Posterior vena cava (tissue), 2 donors: ENCODE measurements at regions not wholly inside any gene's neighbourhood (a gene's known extent, or its start where the extent isn't known, plus 50 kb on each side); places are given as distances from the start of the nearest gene placed in this dataset.
A peak's percentile ranks its signal among the peaks of the same experiment; 100 is the strongest.

Source experiments
- DNase-seq: peaks from one replicate; pipeline ENCODE4 v3.0.0-alpha.2; 2020; ENCODE audit warnings: low spot score
- intact Hi-C, 2 donors: fragments of 100-400 bp; cut with DNase I; formaldehyde crosslinking; loops; one replicate each; pipeline versions ENCODE4 v1.14.1 to v1.14.2; 2022 to 2023
- donor health status: DM: yes; HTN: yes; CAD: no.
- donor health status: DM: yes; HTN: yes; CAD: no.

GRCh38 chr1:221169447-221169889 is 290.2 kb downstream of the HLX start:
- intact Hi-C loops = no loop called here
- DNase-seq = no peak

GRCh38 chr1:221170171-221170570 is 290.9 kb downstream of the HLX start:
- intact Hi-C loops = no loop called here
- no peak for DNase-seq

GRCh38 chr1:221171768-221172167 is 292.5 kb downstream of the HLX start:
- intact Hi-C loops = no loop called here
- no peak for DNase-seq

- intact Hi-C loops = no loop called here
- no peak for DNase-seq
These were observed 293.6 kb downstream of the HLX start for GRCh38 chr1:221172841-221173240.

GRCh38 chr1:221174330-221174993 is 295.2 kb downstream of the HLX start:
- peak; percentile 81 for DNase-seq

GRCh38 chr1:221175249-221175648 is 296.0 kb downstream of the HLX start:
- intact Hi-C loops = no loop called here
- no peak for DNase-seq

More at GRCh38 chr1:221174330-221174993, 295.2 kb downstream of the HLX start:
- intact Hi-C loops = no loop called here

- intact Hi-C loops = no loop called here
These were observed 301.6 kb downstream of the HLX start for GRCh38 chr1:221180704-221181368.

GRCh38 chr1:221182791-221183533 is 303.7 kb downstream of the HLX start:
- DNase-seq = no peak
- intact Hi-C loops = no loop called here

More at GRCh38 chr1:221180704-221181368, 301.6 kb downstream of the HLX start:
- no peak for DNase-seq

- DNase-seq = no peak
- intact Hi-C loops = no loop called here
These were observed 305.0 kb downstream of the HLX start for GRCh38 chr1:221184131-221184794.

- no peak for DNase-seq
- intact Hi-C loops = no loop called here
These were observed 307.9 kb downstream of the HLX start for GRCh38 chr1:221187174-221187573.

- intact Hi-C loops = no loop called here
- DNase-seq = no peak
These were observed 309.2 kb downstream of the HLX start for GRCh38 chr1:221188458-221188857.

GRCh38 chr1:221190249-221190648 is 311.0 kb downstream of the HLX start:
- intact Hi-C loops = no loop called here
- no peak for DNase-seq

- intact Hi-C loops = no loop called here
- no peak for DNase-seq
These were observed 312.8 kb downstream of the HLX start for GRCh38 chr1:221192055-221192454.

GRCh38 chr1:221200464-221200863 is 321.2 kb downstream of the HLX start:
- intact Hi-C loops = loop anchor here in 1 of 2 donors (5.0 kb wide), 1 partner anchor 313 kb away; no protein-coding TSS in a partner anchor
- no peak for DNase-seq

- no peak for DNase-seq
- intact Hi-C loops = loop anchor here in 1 of 2 donors (5.0 kb wide), 1 partner anchor 314 kb away; no protein-coding TSS in a partner anchor
These were observed 322.5 kb downstream of the HLX start for GRCh38 chr1:221201773-221202172.

- intact Hi-C loops = loop anchor here in 1 of 2 donors (5.0 kb wide), 1 partner anchor 316 kb away; no protein-coding TSS in a partner anchor
- DNase-seq = peak; percentile 91
These were observed 324.2 kb downstream of the HLX start for GRCh38 chr1:221203224-221204054.

GRCh38 chr1:221204055-221204833 is 325.0 kb downstream of the HLX start:
- no peak for DNase-seq
- intact Hi-C loops = loop anchor here in 1 of 2 donors (5.0 kb wide), 1 partner anchor 317 kb away; no protein-coding TSS in a partner anchor

GRCh38 chr1:221206076-221206475 is 326.8 kb downstream of the HLX start:
- DNase-seq = no peak
- intact Hi-C loops = no loop called here
